ENCODE measurements at regions not wholly inside any gene's neighbourhood (a gene's known extent, or its start where the extent isn't known, plus 50 kb on each side); places are given as distances from the start of the nearest gene placed in this dataset.
"Not testable (repeated sequence)": the region's sequence is repeated elsewhere in the genome, so short reads cannot be mapped to it uniquely, and the experiment has no call there.

GRCh38 chr17:20633268-20634059, 53.9 kb downstream of the CDRT15L2 start:
- H3K4me3 ChIP-seq; H3K4me1 ChIP-seq (replicated peaks in 1 of 2); H3K27ac ChIP-seq; ATAC-seq (replicated peaks in 6 of 8); in situ Hi-C loops (cut with MboI; ENCODE audit: low pct_unique_long_range_greater_than_20kb in 2 of 9, low sequenced_read_pairs in 9 of 9, unreplicated experiment in 9 of 9): not testable (repeated sequence)
- 100% methylated on average over 1 of the region's 33 CpGs; no CpG with 5 or more reads in 8 of the 10 experiments for WGBS, 10 experiments

DNA sequence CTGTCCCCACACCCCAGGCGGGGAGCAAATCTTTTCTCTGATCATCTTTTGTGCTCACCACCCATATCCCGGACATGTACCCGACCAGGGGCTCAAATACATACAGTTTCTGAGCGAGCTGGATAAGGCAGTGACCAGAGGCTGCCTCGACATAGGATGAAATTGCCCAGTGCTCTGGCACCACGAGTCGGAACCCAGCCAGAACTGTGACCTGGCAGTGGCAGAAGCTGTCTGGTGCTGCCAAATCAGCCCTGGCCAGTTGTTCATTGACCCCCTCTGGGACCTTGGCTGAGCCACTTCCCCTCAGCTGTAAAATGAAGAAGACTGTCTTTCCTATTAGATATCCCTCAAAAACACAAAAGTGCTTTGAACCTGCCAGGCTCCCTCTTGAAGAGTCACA, 60.6 kb downstream of the CDRT15L2 start:
- ATAC-seq (replicated peaks in 6 of 8): not testable (repeated sequence)
- WGBS, 10 experiments: no CpG with 5 or more reads among the region's 7 CpGs

GRCh38 chr17:20646661-20647272, 67.2 kb downstream of the CDRT15L2 start:
- in situ Hi-C loops (cut with MboI; ENCODE audit: low pct_unique_long_range_greater_than_20kb in 2 of 9, low sequenced_read_pairs in 9 of 9, unreplicated experiment in 9 of 9); H3K4me1 ChIP-seq (replicated peaks in 1 of 2); H3K4me3 ChIP-seq; H3K27ac ChIP-seq: not testable (repeated sequence)
- WGBS, 10 experiments: 0 to 76% (median 6%) methylated on average over 1 to 4 of the region's 13 CpGs; no CpG with 5 or more reads in 5 of the 10 experiments
- ATAC-seq (replicated peaks in 6 of 8): peak; percentile 74 to 97 (median 92)

More for the DNA sequence above, 60.6 kb downstream of the CDRT15L2 start:
- in situ Hi-C loops (cut with MboI; ENCODE audit: low pct_unique_long_range_greater_than_20kb in 2 of 9, low sequenced_read_pairs in 9 of 9, unreplicated experiment in 9 of 9); H3K27ac ChIP-seq; H3K4me1 ChIP-seq (replicated peaks in 1 of 2); H3K4me3 ChIP-seq: not testable (repeated sequence)

- ATAC-seq (replicated peaks in 6 of 8); H3K27ac ChIP-seq; H3K4me1 ChIP-seq (replicated peaks in 1 of 2); in situ Hi-C loops (cut with MboI; ENCODE audit: low pct_unique_long_range_greater_than_20kb in 2 of 9, low sequenced_read_pairs in 9 of 9, unreplicated experiment in 9 of 9); H3K4me3 ChIP-seq: not testable (repeated sequence)
- 26 to 100% (median 80%) methylated on average over 1 to 7 of the region's 8 CpGs; no CpG with 5 or more reads in 3 of the 10 experiments for WGBS, 10 experiments
Observed at GRCh38 chr17:20649097-20649767, 69.7 kb downstream of the CDRT15L2 start.

DNA sequence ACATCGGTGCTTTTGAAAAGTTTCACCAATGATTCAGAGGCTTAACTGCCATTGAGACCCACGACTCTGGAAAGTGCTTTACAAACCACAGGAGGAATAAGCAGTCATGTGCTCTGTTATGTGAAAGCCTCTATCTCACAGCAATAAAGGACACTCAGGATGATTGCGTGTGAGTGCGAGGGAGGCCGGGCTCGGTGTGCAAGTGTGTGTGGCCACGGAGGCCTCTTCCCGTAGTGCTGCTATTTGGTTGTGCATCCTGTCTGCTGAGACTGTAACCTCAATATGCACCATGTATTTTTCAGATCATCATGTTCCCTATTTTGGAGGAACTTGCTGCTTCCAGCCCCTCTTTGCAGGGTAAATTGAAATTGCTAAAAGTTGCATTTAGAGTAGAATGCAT, 71.5 kb downstream of the CDRT15L2 start:
- in situ Hi-C loops (cut with MboI; ENCODE audit: low pct_unique_long_range_greater_than_20kb in 2 of 9, low sequenced_read_pairs in 9 of 9, unreplicated experiment in 9 of 9); H3K27ac ChIP-seq; H3K4me3 ChIP-seq: not testable (repeated sequence)
- ATAC-seq (replicated peaks in 6 of 8): peak in 1 of 8 experiments; percentile 20
- 60 to 69% methylated on average over 1 to 2 of the region's 8 CpGs; no CpG with 5 or more reads in 8 of the 10 experiments for WGBS, 10 experiments
- peaks cover 13% of the 10 kb centered on the region in 2 donors for H3K4me1 ChIP-seq (replicated peaks in 1 of 2)

DNA sequence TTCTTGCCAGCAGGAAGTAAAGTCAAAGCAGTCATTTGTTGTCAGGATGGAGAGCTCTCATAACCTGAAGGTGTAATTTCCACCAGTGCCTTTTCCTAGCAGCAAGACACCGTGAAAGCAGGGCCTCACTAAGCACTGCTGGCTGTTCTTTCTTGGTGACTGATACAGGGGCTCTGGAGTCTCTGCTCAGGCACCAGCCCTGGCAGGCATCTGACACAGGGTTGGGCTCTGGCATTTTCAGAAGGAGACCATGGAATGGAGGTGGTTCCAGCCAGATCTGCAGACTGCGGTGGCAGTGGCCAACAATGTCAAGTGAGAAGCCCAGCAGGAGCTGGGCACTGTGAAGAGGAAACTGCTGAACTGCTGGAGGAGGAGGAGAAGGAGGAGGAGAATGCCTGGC, 72.2 kb downstream of the CDRT15L2 start:
- no CpG with 5 or more reads among the region's 2 CpGs for WGBS, 10 experiments
- H3K4me3 ChIP-seq; H3K27ac ChIP-seq; in situ Hi-C loops (cut with MboI; ENCODE audit: low pct_unique_long_range_greater_than_20kb in 2 of 9, low sequenced_read_pairs in 9 of 9, unreplicated experiment in 9 of 9): not testable (repeated sequence)
- peaks cover 13% of the 10 kb centered on the region in 2 donors for H3K4me1 ChIP-seq (replicated peaks in 1 of 2)
- peak in 1 of 8 experiments; percentile 11 for ATAC-seq (replicated peaks in 6 of 8)

- in situ Hi-C loops (cut with MboI; ENCODE audit: low pct_unique_long_range_greater_than_20kb in 2 of 9, low sequenced_read_pairs in 9 of 9, unreplicated experiment in 9 of 9); ATAC-seq (replicated peaks in 6 of 8); H3K4me3 ChIP-seq; H3K27ac ChIP-seq: not testable (repeated sequence)
- peaks cover 13% of the 10 kb centered on the region in 2 donors for H3K4me1 ChIP-seq (replicated peaks in 1 of 2)
- no CpG with 5 or more reads among the region's 5 CpGs for WGBS, 10 experiments
Observed at GRCh38 chr17:20653391-20653790, 73.9 kb downstream of the CDRT15L2 start.

GRCh38 chr17:20654114-20654513, 74.6 kb downstream of the CDRT15L2 start:
- 25 to 100% methylated on average over 1 to 3 of the region's 4 CpGs; no CpG with 5 or more reads in 8 of the 10 experiments for WGBS, 10 experiments
- H3K4me3 ChIP-seq; in situ Hi-C loops (cut with MboI; ENCODE audit: low pct_unique_long_range_greater_than_20kb in 2 of 9, low sequenced_read_pairs in 9 of 9, unreplicated experiment in 9 of 9): not testable (repeated sequence)
- peaks cover 13% of the 10 kb centered on the region in 2 donors for H3K4me1 ChIP-seq (replicated peaks in 1 of 2)
- peak overlapping the region; percentile 79 to 88 for H3K27ac ChIP-seq
- peak in 7 of 8 experiments; percentile 55 to 96 (median 93) for ATAC-seq (replicated peaks in 6 of 8)

DNA sequence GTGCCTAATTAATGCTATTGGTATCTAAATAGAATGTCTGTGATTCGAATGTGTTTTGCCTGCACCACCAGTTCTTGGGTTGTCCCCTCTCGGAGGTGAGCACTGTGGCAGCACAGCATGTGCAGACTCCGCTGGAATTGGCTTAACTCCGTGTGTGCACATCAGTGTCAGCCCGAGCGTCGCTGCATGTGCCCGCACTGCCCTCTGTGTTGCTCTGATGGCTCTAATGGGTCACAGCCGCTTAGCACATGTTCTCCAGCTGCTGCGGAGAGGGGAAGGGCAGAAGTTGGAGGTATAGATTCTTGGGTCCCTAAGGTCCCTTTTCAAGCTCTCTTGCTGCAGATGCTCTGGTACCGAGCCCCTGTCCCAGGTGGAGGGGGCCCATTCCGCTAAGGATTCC, 75.1 kb downstream of the CDRT15L2 start:
- WGBS, 10 experiments: 81% methylated on average over 2 of the region's 12 CpGs; no CpG with 5 or more reads in 9 of the 10 experiments
- ATAC-seq (replicated peaks in 6 of 8): peak; percentile 31 to 67 (median 61)
- in situ Hi-C loops (cut with MboI; ENCODE audit: low pct_unique_long_range_greater_than_20kb in 2 of 9, low sequenced_read_pairs in 9 of 9, unreplicated experiment in 9 of 9): not testable (repeated sequence)

DNA sequence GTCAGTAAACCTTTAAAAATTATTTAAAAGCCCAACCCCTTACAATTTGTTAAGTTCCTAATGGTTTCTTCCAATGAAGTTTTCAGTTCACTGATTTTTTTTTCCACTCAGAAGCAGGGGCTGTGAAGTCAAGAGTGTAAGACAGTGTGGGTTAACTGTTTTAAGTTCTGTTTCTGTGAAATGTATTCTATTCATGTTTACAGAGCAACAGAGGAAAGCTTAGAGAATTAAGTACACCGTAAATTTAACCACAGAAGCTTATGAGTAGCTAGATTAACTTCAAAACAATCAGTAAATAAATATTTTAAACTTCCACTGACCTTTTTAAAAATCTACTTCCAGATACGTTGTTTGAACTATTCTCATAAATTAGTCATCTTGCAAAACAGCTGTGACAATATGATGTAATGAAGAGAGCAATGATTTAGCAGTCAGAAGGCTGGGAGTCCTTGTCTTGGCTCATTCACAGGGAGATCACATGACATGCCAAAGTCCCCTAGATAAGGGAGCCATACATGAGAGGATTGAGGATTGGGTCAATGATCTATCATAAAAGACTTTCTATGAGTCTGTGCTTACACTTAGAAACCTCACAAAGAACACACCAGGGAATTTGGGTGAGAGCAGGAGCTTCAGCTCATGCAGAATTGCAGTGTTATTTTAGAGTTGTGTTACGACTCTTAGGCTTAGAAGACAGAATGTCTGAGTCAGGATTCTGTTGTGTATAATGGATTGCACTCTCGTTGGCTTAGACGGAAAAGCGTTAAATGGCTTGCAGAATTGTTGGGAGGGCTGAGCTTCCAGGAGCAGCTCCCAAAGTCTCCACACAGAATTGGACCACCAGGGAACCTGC, 85.8 kb downstream of the CDRT15L2 start:
- WGBS, 10 experiments: 0 to 100% (median 100%) methylated on average over 1 of the region's 6 CpGs; no CpG with 5 or more reads in 7 of the 10 experiments
- in situ Hi-C loops (cut with MboI; ENCODE audit: low pct_unique_long_range_greater_than_20kb in 2 of 9, low sequenced_read_pairs in 9 of 9, unreplicated experiment in 9 of 9): not testable (repeated sequence)
- ATAC-seq (replicated peaks in 6 of 8): peak; percentile 83 to 99 (median 96)

More for the DNA sequence above, 75.1 kb downstream of the CDRT15L2 start:
- Histone ChIP-seq H3K27ac (peak overlapping the region; percentile 79 to 88), H3K4me1 (replicated peaks in 1 of 2) (peaks cover 13% of the 10 kb centered on the region in 2 donors)
- not testable (repeated sequence) for H3K4me3 ChIP-seq

DNA sequence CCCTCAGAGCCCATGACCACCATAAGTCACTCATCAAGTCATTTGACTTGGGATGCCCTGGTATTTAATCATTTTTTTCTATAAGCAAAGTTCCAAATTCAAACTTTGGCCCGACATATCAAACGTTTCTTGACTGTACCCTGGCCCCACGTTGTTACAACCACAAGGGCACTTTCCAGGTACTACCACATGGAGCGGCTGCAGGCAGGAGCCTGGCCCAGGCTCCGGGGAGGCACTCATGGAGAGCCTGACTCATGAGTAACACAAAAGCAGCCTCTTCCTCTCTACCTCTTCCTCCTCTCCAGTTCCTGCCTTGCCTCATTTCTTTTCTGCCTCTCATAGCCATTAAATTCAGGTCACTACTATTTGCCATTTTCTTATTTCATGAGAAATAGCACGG, 87.2 kb downstream of the CDRT15L2 start:
- H3K27ac ChIP-seq; in situ Hi-C loops (cut with MboI; ENCODE audit: low pct_unique_long_range_greater_than_20kb in 2 of 9, low sequenced_read_pairs in 9 of 9, unreplicated experiment in 9 of 9); H3K4me3 ChIP-seq; H3K4me1 ChIP-seq (replicated peaks in 1 of 2): not testable (repeated sequence)
- peak in 3 of 8 experiments; percentile 5 to 37 (median 16) for ATAC-seq (replicated peaks in 6 of 8)
- WGBS, 10 experiments: 89% methylated on average over 3 of the region's 6 CpGs; no CpG with 5 or more reads in 9 of the 10 experiments

More for the DNA sequence above, 85.8 kb downstream of the CDRT15L2 start:
- not testable (repeated sequence) for H3K4me3 ChIP-seq; H3K4me1 ChIP-seq (replicated peaks in 1 of 2); H3K27ac ChIP-seq

DNA sequence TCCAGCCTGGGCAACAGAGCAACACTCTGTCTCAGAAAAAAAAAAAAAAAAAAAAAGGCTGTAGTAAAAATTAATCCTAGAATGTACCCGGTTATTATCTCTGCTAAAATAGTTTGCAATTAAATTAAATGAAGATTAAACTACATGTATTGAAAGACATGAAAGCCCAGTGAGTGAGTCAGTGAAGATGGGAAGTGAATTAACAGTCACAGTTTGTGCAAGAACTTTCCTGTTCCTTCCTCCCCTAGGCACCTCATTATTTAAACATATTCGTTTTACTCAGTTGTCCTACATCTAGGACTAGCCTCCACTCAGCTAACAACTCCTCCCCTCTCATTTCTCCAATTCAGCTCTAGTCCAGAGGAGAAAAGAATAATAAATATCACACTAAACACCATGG, 88.2 kb downstream of the CDRT15L2 start:
- H3K27ac ChIP-seq; H3K4me3 ChIP-seq; in situ Hi-C loops (cut with MboI; ENCODE audit: low pct_unique_long_range_greater_than_20kb in 2 of 9, low sequenced_read_pairs in 9 of 9, unreplicated experiment in 9 of 9); H3K4me1 ChIP-seq (replicated peaks in 1 of 2): not testable (repeated sequence)
- peak in 1 of 8 experiments; percentile 17 for ATAC-seq (replicated peaks in 6 of 8)
- WGBS, 10 experiments: 20 to 71% (median 57%) methylated on average over 1 to 2 of the region's 2 CpGs; no CpG with 5 or more reads in 7 of the 10 experiments

All from motor neuron (in vitro differentiated cells).